ENCODE measurements at regions not wholly inside any gene's neighbourhood (a gene's known extent, or its start where the extent isn't known, plus 50 kb on each side); places are given as distances from the start of the nearest gene placed in this dataset.

GRCh38 chr1:195748969-195749368 lies 859.3 kb downstream of the KCNT2 start:
- no peak for ATAC-seq
- H3K9me3 ChIP-seq (ENCODE audit: control insufficient read depth in 1 of 2, insufficient read depth in 1 of 2, low read depth in 1 of 2, low read length in 2 of 2) = no peaks in the 10 kb centered on the region; a peak in 1 of 4 replicates
- CTCF ChIA-PET = no interaction called here
- no peaks in the 10 kb centered on the region for H3K36me3 ChIP-seq (ENCODE audit: control insufficient read depth in 1 of 2, insufficient read depth in 2 of 2, low read length in 2 of 2)
- POLR2A ChIA-PET = no interaction called here
- intact Hi-C loops (cut with micrococcal nuclease) = no loop called here
- no peak overlapping the region for H3K9ac ChIP-seq (ENCODE audit: low read length)
- BruUV-seq (replicated peaks) = no TSS peak
- H3K4me2 ChIP-seq (ENCODE audit: low read length) = no peak overlapping the region
- no peak overlapping the region for H3K27ac ChIP-seq (ENCODE audit: low read depth, low read length)
- H3K79me2 ChIP-seq (ENCODE audit: insufficient read depth, low read length) = no peaks in the 10 kb centered on the region
- no peak for TF ChIP-seq ZNF274 (IDR thresholded peaks at IDR 0.05; ENCODE audit: low read depth, low read length)
- TF ChIP-seq REST (IDR thresholded peaks at IDR 0.05; ENCODE audit: low read depth) = no peak
- no peak for TF ChIP-seq POLR2AphosphoS5 (IDR thresholded peaks at IDR 0.05; ENCODE audit: low read depth, low read length)
- no peak for TF ChIP-seq MAX (IDR thresholded peaks at IDR 0.05)
- no peak for TF ChIP-seq POLR2A (IDR thresholded peaks at IDR 0.05; ENCODE audit: borderline replicate concordance, extremely low read depth, insufficient read depth, insufficient read length)
- TF ChIP-seq EGR1 (IDR thresholded peaks at IDR 0.05; ENCODE audit: low read depth) = no peak
- TF ChIP-seq EZH2phosphoT487 (IDR thresholded peaks at IDR 0.05; ENCODE audit: borderline replicate concordance) = no peak
- no peak for TF ChIP-seq RAD21 (IDR thresholded peaks at IDR 0.05; ENCODE audit: low read depth)
- no peak for TF ChIP-seq ZFX (IDR thresholded peaks at IDR 0.05)
- TF ChIP-seq CEBPB (IDR thresholded peaks at IDR 0.05; ENCODE audit: low read depth) = no peak
- H3K4me1 ChIP-seq (ENCODE audit: control insufficient read depth in 1 of 2, insufficient read depth in 2 of 2, low read length in 2 of 2) = no peaks in the 10 kb centered on the region
- RAD21 ChIA-PET (ENCODE audit: low non-redundant PET in 1 of 2, low total read pairs in 2 of 2, uncharacterized antibody in 2 of 2, unreplicated experiment in 2 of 2) = no interaction called here
- no peak overlapping the region for H3K4me3 ChIP-seq (replicated peaks in 1 of 2; ENCODE audit: low read depth in 1 of 2, low read length in 2 of 2)
- DNase-seq (ENCODE audit: low read depth, low spot score) = no peak
- H3K27me3 ChIP-seq (ENCODE audit: insufficient read depth, low read length) = no peaks in the 10 kb centered on the region
- H2AFZ ChIP-seq (ENCODE audit: low read depth, low read length, poor library complexity, severe bottlenecking) = no peak overlapping the region
- no peaks in the 10 kb centered on the region for H4K20me1 ChIP-seq (ENCODE audit: insufficient read depth)
- H3K9me2 ChIP-seq (ENCODE audit: insufficient read depth) = no peaks in the 10 kb centered on the region; the same call in 1 of the 2 replicates

All from HCT116 (cell line).